Chondrocyte (in vitro differentiated cells): ENCODE measurements at regions not wholly inside any gene's neighbourhood (a gene's known extent, or its start where the extent isn't known, plus 50 kb on each side); places are given as distances from the start of the nearest gene placed in this dataset.

Experiments
- DNase-seq: peaks from one replicate; pipeline ENCODE4 v3.0.0; 2021; ENCODE audit warnings: mixed read lengths, low spot score
- H3K27ac Mint-ChIP-seq: one replicate; pipeline ENCODE4 v1.8.0; 2021; ENCODE audit warnings: mild to moderate bottlenecking, moderate library complexity, mixed read lengths; ENCODE audit not compliant: unreplicated experiment
- H3K27me3 Mint-ChIP-seq: 2 replicates; pipeline ENCODE4 v1.8.0; 2021; ENCODE audit warnings: low read depth, mixed read lengths
- H3K36me3 Mint-ChIP-seq: 2 replicates; pipeline ENCODE4 v1.8.0; 2021; ENCODE audit warnings: low read depth, mixed read lengths
- H3K4me1 Mint-ChIP-seq: 2 replicates; pipeline ENCODE4 v1.8.0; 2021; ENCODE audit warnings: low read depth, mild to moderate bottlenecking, mixed read lengths
- H3K4me3 Mint-ChIP-seq: one replicate; pipeline ENCODE4 v1.8.0; 2021; ENCODE audit warnings: mild to moderate bottlenecking, moderate library complexity, mixed read lengths; ENCODE audit not compliant: unreplicated experiment
- H3K9me3 Mint-ChIP-seq: 2 replicates; pipeline ENCODE4 v1.8.0; 2021; ENCODE audit warnings: low read depth, mixed read lengths
- TF ChIP-seq, protein P1 (sequence below): fragments of 200-600 bp; sonication (generic); IDR thresholded peaks from 2 replicates; pipeline ENCODE4 v1.5.0; 2021; ENCODE audit warnings: antibody characterized with exemption, mild to moderate bottlenecking, moderate library complexity

- H3K36me3 Mint-ChIP-seq: no peaks in the 10 kb centered on the region
- TF ChIP-seq, protein P1, sequence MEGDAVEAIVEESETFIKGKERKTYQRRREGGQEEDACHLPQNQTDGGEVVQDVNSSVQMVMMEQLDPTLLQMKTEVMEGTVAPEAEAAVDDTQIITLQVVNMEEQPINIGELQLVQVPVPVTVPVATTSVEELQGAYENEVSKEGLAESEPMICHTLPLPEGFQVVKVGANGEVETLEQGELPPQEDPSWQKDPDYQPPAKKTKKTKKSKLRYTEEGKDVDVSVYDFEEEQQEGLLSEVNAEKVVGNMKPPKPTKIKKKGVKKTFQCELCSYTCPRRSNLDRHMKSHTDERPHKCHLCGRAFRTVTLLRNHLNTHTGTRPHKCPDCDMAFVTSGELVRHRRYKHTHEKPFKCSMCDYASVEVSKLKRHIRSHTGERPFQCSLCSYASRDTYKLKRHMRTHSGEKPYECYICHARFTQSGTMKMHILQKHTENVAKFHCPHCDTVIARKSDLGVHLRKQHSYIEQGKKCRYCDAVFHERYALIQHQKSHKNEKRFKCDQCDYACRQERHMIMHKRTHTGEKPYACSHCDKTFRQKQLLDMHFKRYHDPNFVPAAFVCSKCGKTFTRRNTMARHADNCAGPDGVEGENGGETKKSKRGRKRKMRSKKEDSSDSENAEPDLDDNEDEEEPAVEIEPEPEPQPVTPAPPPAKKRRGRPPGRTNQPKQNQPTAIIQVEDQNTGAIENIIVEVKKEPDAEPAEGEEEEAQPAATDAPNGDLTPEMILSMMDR: no peak
- no peaks in the 10 kb centered on the region for H3K27me3 Mint-ChIP-seq
- H3K4me3 Mint-ChIP-seq: no peak overlapping the region
- H3K4me1 Mint-ChIP-seq: peaks cover 12% of the 10 kb centered on the region
- no peaks in the 10 kb centered on the region for H3K9me3 Mint-ChIP-seq
- DNase-seq: no peak
- no peak overlapping the region for H3K27ac Mint-ChIP-seq
Measured at GRCh38 chr4:123068081-123068480, 145.7 kb upstream of the NUDT6 start.

GRCh38 chr4:123072060-123072459, 149.7 kb upstream of the NUDT6 start:
- no peaks in the 10 kb centered on the region for H3K36me3 Mint-ChIP-seq
- no peak overlapping the region for H3K4me3 Mint-ChIP-seq
- H3K27me3 Mint-ChIP-seq: no peaks in the 10 kb centered on the region
- TF ChIP-seq, protein P1: no peak
- H3K4me1 Mint-ChIP-seq: peaks cover 12% of the 10 kb centered on the region
- H3K9me3 Mint-ChIP-seq: no peaks in the 10 kb centered on the region
- no peak overlapping the region for H3K27ac Mint-ChIP-seq
- no peak for DNase-seq

DNA sequence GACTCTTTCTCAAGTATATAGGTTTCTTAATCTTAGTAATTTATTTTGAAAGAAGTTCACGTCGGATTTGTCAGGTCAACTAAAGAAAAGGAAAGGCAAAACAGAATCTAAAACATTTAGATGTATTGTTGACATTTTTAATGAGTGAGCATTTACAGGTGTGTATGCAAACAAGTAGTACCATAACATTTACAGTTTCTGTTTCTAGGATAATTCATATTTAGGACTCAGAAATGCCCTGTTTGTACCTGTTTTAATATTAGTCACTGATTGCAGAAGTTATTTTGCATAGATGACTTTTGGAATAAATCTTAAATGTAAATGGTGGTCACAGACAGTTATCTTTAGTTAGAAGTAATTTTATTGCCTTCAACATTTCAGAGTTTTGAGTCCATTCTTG, 151.3 kb upstream of the NUDT6 start:
- DNase-seq: no peak
- Mint-ChIP-seq H3K9me3 (no peaks in the 10 kb centered on the region), H3K4me3 (no peak overlapping the region), H3K27ac (no peak overlapping the region), H3K4me1 (peaks cover 6% of the 10 kb centered on the region), H3K36me3 (no peaks in the 10 kb centered on the region), H3K27me3 (no peaks in the 10 kb centered on the region)
- TF ChIP-seq, protein P1: no peak

DNA sequence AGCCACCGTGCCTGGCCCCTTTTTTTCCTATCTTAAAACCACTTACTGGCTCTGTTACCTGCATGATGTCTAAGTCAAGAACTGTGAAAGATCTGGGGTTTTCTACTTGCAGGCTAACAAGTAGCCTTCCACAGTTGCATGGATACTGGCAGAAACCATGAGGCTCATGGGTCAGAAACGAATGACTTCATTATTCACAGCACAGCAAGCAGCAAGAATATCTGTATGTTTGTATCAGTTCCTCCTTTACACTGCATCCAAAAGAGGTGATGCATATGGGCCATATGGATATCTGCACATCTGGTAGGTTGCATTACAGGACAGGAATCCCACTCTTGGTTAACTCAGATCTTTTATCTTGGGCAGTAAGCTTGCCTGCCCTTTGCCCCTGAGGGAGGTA, 154.9 kb upstream of the NUDT6 start:
- peaks cover under 1% of the 10 kb centered on the region for H3K36me3 Mint-ChIP-seq

DNA sequence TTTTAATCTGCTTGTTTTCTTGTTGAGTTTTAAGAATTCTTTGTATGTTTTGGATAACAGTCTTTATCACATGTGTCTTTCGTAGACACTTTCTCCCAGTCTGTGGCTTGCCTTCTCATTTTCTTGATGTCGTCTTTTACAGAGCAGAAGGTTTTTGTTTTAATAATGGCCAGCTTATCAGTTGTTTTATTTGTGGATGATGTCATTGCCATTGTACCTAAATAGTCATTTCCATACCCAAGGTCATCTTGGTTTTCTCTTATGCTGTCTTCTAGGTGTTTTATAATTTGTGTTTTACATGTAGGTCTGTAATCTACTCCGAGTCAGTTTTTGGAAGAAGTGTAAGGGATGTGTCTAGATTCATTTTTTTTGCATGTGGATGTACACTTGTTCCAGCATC, 159.6 kb upstream of the NUDT6 start:
- Mint-ChIP-seq H3K27ac (no peak overlapping the region), H3K4me3 (no peak overlapping the region), H3K9me3 (peaks cover 14% of the 10 kb centered on the region), H3K36me3 (peaks cover 3% of the 10 kb centered on the region), H3K4me1 (no peaks in the 10 kb centered on the region), H3K27me3 (no peaks in the 10 kb centered on the region)
- no peak for DNase-seq
- TF ChIP-seq, protein P1: no peak

More for the DNA sequence above, 154.9 kb upstream of the NUDT6 start:
- H3K9me3 Mint-ChIP-seq: peaks cover 6% of the 10 kb centered on the region
- peaks cover 2% of the 10 kb centered on the region for H3K4me1 Mint-ChIP-seq
- H3K4me3 Mint-ChIP-seq: no peak overlapping the region
- DNase-seq: no peak
- no peak overlapping the region for H3K27ac Mint-ChIP-seq
- TF ChIP-seq, protein P1: no peak
- no peaks in the 10 kb centered on the region for H3K27me3 Mint-ChIP-seq
